ENCODE measurements at regions not wholly inside any gene's neighbourhood (a gene's known extent, or its start where the extent isn't known, plus 50 kb on each side); places are given as distances from the start of the nearest gene placed in this dataset.

GRCh38 chr10:14415676-14416307, 85.1 kb upstream of the FRMD4A start:
- CTCF ChIA-PET (ENCODE audit: partially characterized antibody): interaction anchor here (1.0 to 2.3 kb wide), 4 partner anchors 9 to 34 kb away, joined by 3 to 8 read pairs (median 3); no protein-coding TSS in a partner anchor
- Histone ChIP-seq H2BK5ac (ENCODE audit: low read depth, low read length) (no peak overlapping the region), H2BK20ac (ENCODE audit: low read length) (no peak overlapping the region), H3K4me3 (ENCODE audit: extremely low read depth in 1 of 4, insufficient read depth in 2 of 4, low read depth in 3 of 4, low read length in 4 of 4) (no peak overlapping the region), H2BK120ac (replicated peaks; ENCODE audit: low read depth, low read length) (no peak overlapping the region), H2AFZ (ENCODE audit: low read length) (0 out of 2 replicates have a peak overlapping the region, but pooled peaks have one; percentile 59), H3K18ac (ENCODE audit: extremely low read depth, low read length) (no peak overlapping the region), H2BK15ac (ENCODE audit: low read length) (no peak overlapping the region), H4K8ac (ENCODE audit: extremely low read depth, insufficient read depth, low read length) (no peak overlapping the region), H2BK12ac (ENCODE audit: low read depth, low read length) (peak overlapping the region; percentile 32; the same call in 1 of the 2 replicates), H4K5ac (ENCODE audit: insufficient read length, low read depth, low read length) (no peak overlapping the region), H3K23ac (ENCODE audit: insufficient read length) (no peak overlapping the region), H3K14ac (ENCODE audit: insufficient read length) (no peak overlapping the region), H3K9me3 (ENCODE audit: insufficient read depth in 2 of 2, low read depth in 1 of 2, low read length in 1 of 2) (no peaks in the 10 kb centered on the region), H3K4me2 (ENCODE audit: insufficient read depth in 1 of 2, low read depth in 2 of 2, low read length in 2 of 2) (no peak overlapping the region), H4K20me1 (replicated peaks in 1 of 2; ENCODE audit: control insufficient read depth in 1 of 2, insufficient read depth in 2 of 2, low read length in 2 of 2) (no peaks in the 10 kb centered on the region), H3K56ac (replicated peaks; ENCODE audit: insufficient read length, low read depth, low read length) (no peak overlapping the region), H3K79me2 (ENCODE audit: control insufficient read depth in 1 of 2, insufficient read depth in 2 of 2, low read length in 2 of 2) (no peaks in the 10 kb centered on the region), H3K27me3 (replicated peaks in 1 of 4; ENCODE audit: control insufficient read depth in 3 of 4, extremely low read depth in 1 of 4, insufficient read depth in 3 of 4, low read length in 3 of 4) (peaks cover 0 to 1% (median 0%) of the 10 kb centered on the region in 4 experiments; a peak in 1 of 7 replicates), H4K91ac (replicated peaks; ENCODE audit: insufficient read length, low read length) (no peak overlapping the region), H3K27ac (ENCODE audit: low read depth, low read length) (no peak overlapping the region), H3K4ac (replicated peaks; ENCODE audit: insufficient read length, low read depth, low read length) (no peak overlapping the region), H3K4me1 (replicated peaks in 1 of 4; ENCODE audit: control insufficient read depth in 3 of 4, insufficient read depth in 4 of 4, low read length in 3 of 4) (peaks cover 0 to 4% (median 2%) of the 10 kb centered on the region in 4 experiments; a peak in 2 of 7 replicates), H2AK5ac (ENCODE audit: low read depth, low read length) (no peak overlapping the region), H3K9ac (replicated peaks in 1 of 4; ENCODE audit: extremely low read depth in 1 of 4, low read depth in 3 of 4, low read length in 3 of 4) (no peak overlapping the region), H3K23me2 (ENCODE audit: low read depth, low read length) (no peaks in the 10 kb centered on the region), H3K36me3 (ENCODE audit: control insufficient read depth in 2 of 4, insufficient read depth in 4 of 4, low read length in 3 of 4) (no peaks in the 10 kb centered on the region), H3K79me1 (ENCODE audit: low read depth, low read length) (no peaks in the 10 kb centered on the region)
- POLR2A ChIA-PET (ENCODE audit: partially characterized antibody): no interaction called here
- DNase-seq (ENCODE audit: low read depth in 1 of 2, low spot score in 2 of 2) (no peak), FAIRE-seq (no peak)
- WGBS, 2 experiments (ENCODE audit: extremely low coverage in 1 of 2, insufficient coverage in 1 of 2, insufficient read length in 1 of 2, insufficient replicate concordance in 2 of 2, low coverage in 1 of 2, low lambda C conversion rate in 2 of 2, missing lambda C conversion rate in 1 of 2): 89% methylated on average over 4 of the region's 4 CpGs; no CpG with 5 or more reads in 1 of the 2 experiments
- no peak for TF ChIP-seq CBX5 (IDR thresholded peaks at IDR 0.05; ENCODE audit: low read depth, low read length)
- no peak for TF ChIP-seq TAF1 (IDR thresholded peaks at IDR 0.05; ENCODE audit: low read depth, low read length)
- no peak for TF ChIP-seq NRF1 (IDR thresholded peaks at IDR 0.05; ENCODE audit: low read depth, low read length)

Data from H1 (cell line).